Testis (tissue), 2 donors: ENCODE measurements at regions not wholly inside any gene's neighbourhood (a gene's known extent, or its start where the extent isn't known, plus 50 kb on each side); places are given as distances from the start of the nearest gene placed in this dataset.

Experiments used
- DNase-seq: peaks from one replicate; pipeline ENCODE4 v3.0.0-alpha.2; 2019
- H3K27ac ChIP-seq, 2 donors: fragments of 200-600 bp; sonication (generic); one replicate each; pipeline ENCODE4 v1.5.1; 2019
- H3K27me3 ChIP-seq: fragments of 200-600 bp; sonication (generic); one replicate; pipeline ENCODE4 v1.5.1; 2019
- H3K36me3 ChIP-seq: fragments of 200-600 bp; sonication (generic); one replicate; pipeline ENCODE4 v1.5.1; 2017; ENCODE audit warnings: low read depth; ENCODE audit errors: missing control alignments
- H3K4me1 ChIP-seq: fragments of 200-600 bp; sonication (generic); one replicate; pipeline ENCODE4 v1.5.1; 2019
- H3K4me3 ChIP-seq, 2 donors: fragments of 200-600 bp; sonication (generic); one replicate each; pipeline ENCODE4 v1.5.1; 2017 to 2019
- H3K9me3 ChIP-seq: fragments of 200-600 bp; sonication (generic); one replicate; pipeline ENCODE4 v1.5.1; 2017
- CTCF ChIP-seq, 3 experiments: fragments of 450-650 bp in 2 of 3; fragments of 200-600 bp in 1 of 3; sonication (generic) in 1 of 3; IDR thresholded peaks; one replicate each; pipeline ENCODE4 v1.5.1; 2016 to 2019; ENCODE audit warnings: antibody characterized with exemption in 3 of 3, mild to moderate bottlenecking in 2 of 3, moderate library complexity in 1 of 3
- POLR2A ChIP-seq: fragments of 450-650 bp; IDR thresholded peaks from one replicate; pipeline ENCODE4 v1.6.1; 2017; ENCODE audit warnings: antibody characterized with exemption, mild to moderate bottlenecking, moderate library complexity
- WGBS, 2 donors: methylation state at CpG; one replicate each; pipeline ENCODE4 v1.1.5; 2018; 5-methylcytosine and 5-hydroxymethylcytosine counted together
- intact Hi-C: fragments of 100-400 bp; cut with DNase I; formaldehyde crosslinking; loops from one replicate; pipeline ENCODE4 v1.15.1; 2023; ENCODE audit warnings: low total_unique reads

GRCh38 chr12:13786646-13787045 lies 194.8 kb downstream of the GRIN2B start:
- WGBS, 2 donors, result 50 to 53% methylated on average over 5 of the region's 5 CpGs
- Histone ChIP-seq H3K36me3 (no peaks in the 10 kb centered on the region), H3K4me1 (no peaks in the 10 kb centered on the region), H3K27ac (no peak overlapping the region), H3K4me3 (no peak overlapping the region), H3K27me3 (no peaks in the 10 kb centered on the region), H3K9me3 (no peaks in the 10 kb centered on the region)
- intact Hi-C loops, result no loop called here
- TF ChIP-seq POLR2A, result no peak
- no peak for TF ChIP-seq CTCF (IDR thresholded peaks at IDR 0.05)
- DNase-seq, result no peak

- TF ChIP-seq POLR2A, result no peak
- TF ChIP-seq CTCF (IDR thresholded peaks at IDR 0.05), result no peak
- H3K9me3 ChIP-seq, result no peaks in the 10 kb centered on the region
- H3K4me3 ChIP-seq, result no peak overlapping the region
- WGBS, 2 donors, result 100% methylated on average over 1 of the region's 1 CpG
- intact Hi-C loops, result no loop called here
- no peaks in the 10 kb centered on the region for H3K4me1 ChIP-seq
- DNase-seq, result no peak
- no peak overlapping the region for H3K27ac ChIP-seq
- no peaks in the 10 kb centered on the region for H3K36me3 ChIP-seq
- no peaks in the 10 kb centered on the region for H3K27me3 ChIP-seq
Observed at GRCh38 chr12:13784504-13784903, 196.9 kb downstream of the GRIN2B start.

- Histone ChIP-seq H3K4me1 (no peaks in the 10 kb centered on the region), H3K27me3 (no peaks in the 10 kb centered on the region), H3K36me3 (no peaks in the 10 kb centered on the region), H3K27ac (no peak overlapping the region), H3K4me3 (no peak overlapping the region), H3K9me3 (no peaks in the 10 kb centered on the region)
- intact Hi-C loops, result no loop called here
- 60 to 61% methylated on average over 2 of the region's 2 CpGs for WGBS, 2 donors
- no peak for DNase-seq
- no peak for TF ChIP-seq POLR2A
- TF ChIP-seq CTCF (IDR thresholded peaks at IDR 0.05), result no peak
Observed at GRCh38 chr12:13780453-13780852, 200.9 kb downstream of the GRIN2B start.

GRCh38 chr12:13777374-13777773 lies 204.0 kb downstream of the GRIN2B start:
- Histone ChIP-seq H3K9me3 (no peaks in the 10 kb centered on the region), H3K36me3 (no peaks in the 10 kb centered on the region), H3K4me3 (no peak overlapping the region), H3K27me3 (no peaks in the 10 kb centered on the region), H3K4me1 (no peaks in the 10 kb centered on the region), H3K27ac (no peak overlapping the region)
- no peak for DNase-seq
- 90 to 92% methylated on average over 2 of the region's 2 CpGs for WGBS, 2 donors
- TF ChIP-seq CTCF (IDR thresholded peaks at IDR 0.05) (no peak), POLR2A (no peak)
- intact Hi-C loops, result no loop called here

GRCh38 chr12:13772264-13772663 lies 209.1 kb downstream of the GRIN2B start:
- 78 to 86% methylated on average over 3 of the region's 3 CpGs for WGBS, 2 donors
- TF ChIP-seq POLR2A (no peak), CTCF (IDR thresholded peaks at IDR 0.05) (no peak)
- Histone ChIP-seq H3K27me3 (no peaks in the 10 kb centered on the region), H3K36me3 (no peaks in the 10 kb centered on the region), H3K9me3 (no peaks in the 10 kb centered on the region), H3K4me3 (no peak overlapping the region), H3K27ac (no peak overlapping the region), H3K4me1 (no peaks in the 10 kb centered on the region)
- intact Hi-C loops, result no loop called here
- DNase-seq, result no peak
